OCI-LY7 (cell line): ENCODE measurements at regions not wholly inside any gene's neighbourhood (a gene's known extent, or its start where the extent isn't known, plus 50 kb on each side); places are given as distances from the start of the nearest gene placed in this dataset.

ENCODE experiments used
- BruUV-seq: library from RNA; stranded (reverse); fragments of 400-500 nt; replicated peaks from 2 replicates; lab custom pipeline; 2021; lab: Mats Ljungman, UMichigan
- CTCF ChIA-PET: fragments of 300-600 bp; sonication (Branson Sonifier 250); formaldehyde crosslinking; loops from one replicate; lab custom pipeline; 2022; ENCODE audit warnings: antibody characterized with exemption; ENCODE audit not compliant: unreplicated experiment; lab: Charles Lee
- POLR2A ChIA-PET: fragments of 300-600 bp; sonication (Branson Sonifier 250); formaldehyde crosslinking; loops from one replicate; lab custom pipeline; 2022; ENCODE audit warnings: antibody characterized with exemption; lab: Charles Lee
- DNase-seq: peaks from one replicate; pipeline ENCODE4 v3.0.0-alpha.2; 2015; ENCODE audit warnings: low spot score
- H2AFZ ChIP-seq: fragments of 200-600 bp; sonication (generic), shearing (Covaris generic); 2 replicates; pipeline ENCODE4 v1.6.1; 2014; ENCODE audit warnings: mild to moderate bottlenecking, antibody characterized with exemption, low read length, moderate library complexity
- H3K27ac ChIP-seq: fragments of 200-600 bp; sonication (generic); 2 replicates; pipeline ENCODE4 v1.5.1; 2014; ENCODE audit warnings: mixed run types, low read depth, mild to moderate bottlenecking, moderate library complexity, low read length, inconsistent platforms; ENCODE audit not compliant: poor library complexity, severe bottlenecking
- H3K36me3 ChIP-seq: fragments of 200-600 bp; sonication (generic); 2 replicates; pipeline ENCODE4 v1.6.1; 2014; ENCODE audit warnings: mild to moderate bottlenecking, antibody characterized with exemption, low read length, moderate library complexity, mixed read lengths; ENCODE audit not compliant: insufficient read depth
- H3K4me1 ChIP-seq: fragments of 200-600 bp; sonication (generic); 2 replicates; pipeline ENCODE4 v1.5.1; 2014; ENCODE audit warnings: mild to moderate bottlenecking, low read length; ENCODE audit not compliant: insufficient read depth, poor library complexity, severe bottlenecking
- H3K4me2 ChIP-seq: fragments of 200-600 bp; sonication (generic); 2 replicates; pipeline ENCODE4 v1.6.1; 2014; ENCODE audit warnings: mild to moderate bottlenecking, low read length
- H3K4me3 ChIP-seq: fragments of 200-600 bp; sonication (generic); 2 replicates; pipeline ENCODE4 v1.5.1; 2014; ENCODE audit warnings: mild to moderate bottlenecking, low read depth, low read length; ENCODE audit not compliant: poor library complexity, severe bottlenecking
- H3K79me2 ChIP-seq: fragments of 200-600 bp; sonication (generic); 2 replicates; pipeline ENCODE4 v1.6.1; 2016; ENCODE audit warnings: low read depth, mild to moderate bottlenecking, low read length, moderate library complexity, mixed read lengths; ENCODE audit not compliant: insufficient read depth
- H3K9me2 ChIP-seq: fragments of 200-600 bp; sonication (generic); 2 replicates; pipeline ENCODE4 v1.6.1; 2016; ENCODE audit warnings: mild to moderate bottlenecking, low read length, mixed read lengths; ENCODE audit not compliant: insufficient read depth
- H3K9me3 ChIP-seq: fragments of 200-600 bp; sonication (generic); 2 replicates; pipeline ENCODE4 v1.6.1; 2014; ENCODE audit warnings: mild to moderate bottlenecking, mixed run types, low read length, mixed read lengths
- H4K20me1 ChIP-seq: fragments of 200-600 bp; sonication (generic); 2 replicates; pipeline ENCODE4 v1.6.1; 2014; ENCODE audit warnings: mild to moderate bottlenecking, antibody characterized with exemption, low read length, moderate library complexity, mixed read lengths; ENCODE audit not compliant: insufficient read depth
- CTCF ChIP-seq: fragments of 200-600 bp; sonication (generic); conservative IDR thresholded peaks from 2 replicates; pipeline ENCODE4 v1.5.1; 2014; ENCODE audit warnings: mild to moderate bottlenecking, antibody characterized with exemption, low read length, moderate library complexity, mixed read lengths
- EZH2phosphoT487 ChIP-seq: fragments of 200-600 bp; sonication (generic); IDR thresholded peaks from 2 replicates; pipeline ENCODE4 v1.6.1; 2018; ENCODE audit warnings: low read depth, borderline replicate concordance, mild to moderate bottlenecking, mixed run types, antibody characterized with exemption, low read length, moderate library complexity, mixed read lengths
- intact Hi-C: fragments of 100-400 bp; cut with micrococcal nuclease; formaldehyde crosslinking; loops from one replicate; pipeline ENCODE4 v1.10.0; 2022; ENCODE audit not compliant: unreplicated experiment

- H3K4me2 ChIP-seq, result no peak overlapping the region
- H3K4me3 ChIP-seq, result no peak overlapping the region
- no TSS peak for BruUV-seq
- TF ChIP-seq EZH2phosphoT487, result no peak
- TF ChIP-seq CTCF, result no peak
- H3K9me3 ChIP-seq, result no peaks in the 10 kb centered on the region
- no peaks in the 10 kb centered on the region for H3K9me2 ChIP-seq
- ChIA-PET CTCF (no interaction called here), POLR2A (no interaction called here)
- no peaks in the 10 kb centered on the region for H4K20me1 ChIP-seq
- intact Hi-C loops, result no loop called here
- H2AFZ ChIP-seq, result no peak overlapping the region
- no peaks in the 10 kb centered on the region for H3K4me1 ChIP-seq
- H3K36me3 ChIP-seq, result no peaks in the 10 kb centered on the region
- no peak overlapping the region for H3K27ac ChIP-seq
- H3K79me2 ChIP-seq, result no peaks in the 10 kb centered on the region
- no peak for DNase-seq
These were observed 202.4 kb upstream of the ZIC3 start for GRCh38 chrX:137363559-137363958.

- H3K4me2 ChIP-seq, result no peak overlapping the region
- no peak for DNase-seq
- H4K20me1 ChIP-seq, result no peaks in the 10 kb centered on the region
- H2AFZ ChIP-seq, result no peak overlapping the region
- no peaks in the 10 kb centered on the region for H3K4me1 ChIP-seq
- no peaks in the 10 kb centered on the region for H3K79me2 ChIP-seq
- no TSS peak for BruUV-seq
- intact Hi-C loops, result no loop called here
- no peaks in the 10 kb centered on the region for H3K9me2 ChIP-seq
- TF ChIP-seq EZH2phosphoT487 (no peak), CTCF (no peak)
- no peaks in the 10 kb centered on the region for H3K36me3 ChIP-seq
- ChIA-PET POLR2A (no interaction called here), CTCF (no interaction called here)
- H3K4me3 ChIP-seq, result no peak overlapping the region
- no peak overlapping the region for H3K27ac ChIP-seq
- no peaks in the 10 kb centered on the region for H3K9me3 ChIP-seq
These were observed 203.3 kb upstream of the ZIC3 start for GRCh38 chrX:137362583-137362982.

GRCh38 chrX:137354851-137355250 lies 211.1 kb upstream of the ZIC3 start:
- TF ChIP-seq CTCF (no peak), EZH2phosphoT487 (no peak)
- BruUV-seq, result no TSS peak
- no peaks in the 10 kb centered on the region for H3K4me1 ChIP-seq
- no peaks in the 10 kb centered on the region for H3K9me2 ChIP-seq
- ChIA-PET CTCF (no interaction called here), POLR2A (no interaction called here)
- no peak overlapping the region for H3K4me3 ChIP-seq
- no peaks in the 10 kb centered on the region for H3K9me3 ChIP-seq
- H3K4me2 ChIP-seq, result no peak overlapping the region
- H4K20me1 ChIP-seq, result no peaks in the 10 kb centered on the region
- H3K27ac ChIP-seq, result no peak overlapping the region
- DNase-seq, result no peak
- intact Hi-C loops, result no loop called here
- no peaks in the 10 kb centered on the region for H3K79me2 ChIP-seq
- no peaks in the 10 kb centered on the region for H3K36me3 ChIP-seq
- H2AFZ ChIP-seq, result no peak overlapping the region
